ENCODE measurements at regions not wholly inside any gene's neighbourhood (a gene's known extent, or its start where the extent isn't known, plus 50 kb on each side); places are given as distances from the start of the nearest gene placed in this dataset.

GRCh38 chr11:120023551-120023950 lies 114.4 kb downstream of the TRIM29 start:
- Histone ChIP-seq H3K4me3 (ENCODE audit: low read depth, low read length) (no peak overlapping the region), H3K36me3 (replicated peaks) (no peaks in the 10 kb centered on the region), H3K27me3 (replicated peaks) (no peaks in the 10 kb centered on the region), H3K27ac (no peak overlapping the region)
- no peak for TF ChIP-seq CTCF (IDR thresholded peaks at IDR 0.05; ENCODE audit: low read depth, low read length, missing control alignments)
- no peak for DNase-seq
- in situ Hi-C loops (cut with HindIII; ENCODE audit: low pct_ligation_motif_present, low sequenced_read_pairs) = no loop called here

GRCh38 chr11:120023120-120023519 lies 114.8 kb downstream of the TRIM29 start:
- Histone ChIP-seq H3K4me3 (ENCODE audit: low read depth, low read length) (no peak overlapping the region), H3K36me3 (replicated peaks) (no peaks in the 10 kb centered on the region), H3K27ac (no peak overlapping the region), H3K27me3 (replicated peaks) (peaks cover under 1% of the 10 kb centered on the region)
- no peak for DNase-seq
- no peak for TF ChIP-seq CTCF (IDR thresholded peaks at IDR 0.05; ENCODE audit: low read depth, low read length, missing control alignments)
- in situ Hi-C loops (cut with HindIII; ENCODE audit: low pct_ligation_motif_present, low sequenced_read_pairs) = no loop called here

- H3K4me3 ChIP-seq (ENCODE audit: low read depth, low read length) = no peak overlapping the region
- in situ Hi-C loops (cut with HindIII; ENCODE audit: low pct_ligation_motif_present, low sequenced_read_pairs) = no loop called here
- no peak for TF ChIP-seq CTCF (IDR thresholded peaks at IDR 0.05; ENCODE audit: low read depth, low read length, missing control alignments)
- H3K27me3 ChIP-seq (replicated peaks) = peaks cover 3% of the 10 kb centered on the region
- no peak for DNase-seq
- H3K27ac ChIP-seq = no peak overlapping the region
- no peaks in the 10 kb centered on the region for H3K36me3 ChIP-seq (replicated peaks)
These were observed 115.3 kb downstream of the TRIM29 start for GRCh38 chr11:120022617-120023016.

GRCh38 chr11:120021978-120022377 lies 115.9 kb downstream of the TRIM29 start:
- no peaks in the 10 kb centered on the region for H3K36me3 ChIP-seq (replicated peaks)
- no peak overlapping the region for H3K4me3 ChIP-seq (ENCODE audit: low read depth, low read length)
- no peak for TF ChIP-seq CTCF (IDR thresholded peaks at IDR 0.05; ENCODE audit: low read depth, low read length, missing control alignments)
- H3K27ac ChIP-seq = no peak overlapping the region
- in situ Hi-C loops (cut with HindIII; ENCODE audit: low pct_ligation_motif_present, low sequenced_read_pairs) = no loop called here
- H3K27me3 ChIP-seq (replicated peaks) = peaks cover 3% of the 10 kb centered on the region
- DNase-seq = no peak

- no peak overlapping the region for H3K27ac ChIP-seq
These were observed 116.4 kb downstream of the TRIM29 start for GRCh38 chr11:120021391-120021953.

More at GRCh38 chr11:120021391-120021953, 116.4 kb downstream of the TRIM29 start:
- no peak for DNase-seq
- Histone ChIP-seq H3K36me3 (replicated peaks) (no peaks in the 10 kb centered on the region), H3K27me3 (replicated peaks) (peaks cover 3% of the 10 kb centered on the region), H3K4me3 (ENCODE audit: low read depth, low read length) (no peak overlapping the region)
- TF ChIP-seq CTCF (IDR thresholded peaks at IDR 0.05; ENCODE audit: low read depth, low read length, missing control alignments) = no peak
- in situ Hi-C loops (cut with HindIII; ENCODE audit: low pct_ligation_motif_present, low sequenced_read_pairs) = no loop called here

All from brain microvascular endothelial cell (primary cell).